Keratinocyte (primary cell): ENCODE measurements at regions not wholly inside any gene's neighbourhood (a gene's known extent, or its start where the extent isn't known, plus 50 kb on each side); places are given as distances from the start of the nearest gene placed in this dataset.

Source experiments
- EZH2 ChIP-seq: IDR thresholded peaks from one replicate; pipeline ENCODE4 v1.6.1; 2012; ENCODE audit warnings: inconsistent platforms, mild to moderate bottlenecking, low read length, moderate library complexity
- TF ChIP-seq, protein P1 (sequence below), 3 experiments: IDR thresholded peaks in 1 of 3; conservative IDR thresholded peaks in 1 of 3; optimal IDR thresholded peaks in 1 of 3; 2 replicates in 2 of 3; 3 replicates in 1 of 3; pipeline versions ENCODE3 to v1.5.1; 2011; ENCODE audit warnings: low read length in 3 of 3, mild to moderate bottlenecking in 3 of 3, moderate library complexity in 2 of 3, control low read depth in 1 of 3, inconsistent platforms in 1 of 3; ENCODE audit not compliant: insufficient read depth in 2 of 3; ENCODE audit errors: extremely low read depth in 1 of 3

DNA sequence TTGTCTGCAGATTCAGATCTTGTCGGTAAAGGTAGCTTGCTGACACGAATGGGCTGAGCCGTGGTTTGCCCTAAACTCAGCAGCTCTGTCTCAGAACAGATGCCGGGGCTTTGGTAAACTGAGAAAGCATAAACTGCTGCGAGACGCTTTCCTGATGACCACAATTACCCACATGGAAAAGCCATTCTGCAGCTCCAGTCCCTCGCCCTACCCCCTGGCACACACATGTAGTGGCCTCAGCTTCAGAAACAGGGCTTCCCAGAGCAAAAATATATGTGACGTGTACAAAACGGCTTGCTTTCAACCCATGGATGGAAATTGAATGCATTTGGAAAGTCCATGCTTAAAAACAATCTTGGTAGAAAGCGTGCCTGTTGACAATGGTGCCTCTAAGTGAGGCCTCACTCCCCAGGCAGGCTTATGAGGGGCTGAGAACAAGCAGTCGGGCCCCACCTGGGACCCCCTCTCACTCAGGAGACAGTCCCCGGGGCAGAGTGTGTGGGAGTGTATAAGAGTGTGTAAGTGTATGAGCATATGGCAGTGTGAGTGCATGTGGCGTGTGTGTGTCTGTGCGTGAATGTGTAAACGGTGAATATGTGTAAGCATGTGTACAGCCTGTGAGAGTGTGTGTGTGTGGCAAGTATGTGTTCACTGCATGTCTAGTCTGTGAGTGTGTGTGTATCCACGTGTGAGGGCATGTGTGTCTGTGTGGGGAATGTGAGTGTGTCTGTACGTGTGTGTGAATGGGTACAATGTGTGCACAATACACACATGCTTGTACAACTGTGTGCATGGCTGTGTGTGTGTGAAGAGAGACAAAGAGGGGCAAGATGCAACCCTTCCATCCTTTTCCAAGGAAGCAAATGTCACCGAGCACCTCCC lies 88.2 kb upstream of the SMIM23 start:
- TF ChIP-seq, protein P1, sequence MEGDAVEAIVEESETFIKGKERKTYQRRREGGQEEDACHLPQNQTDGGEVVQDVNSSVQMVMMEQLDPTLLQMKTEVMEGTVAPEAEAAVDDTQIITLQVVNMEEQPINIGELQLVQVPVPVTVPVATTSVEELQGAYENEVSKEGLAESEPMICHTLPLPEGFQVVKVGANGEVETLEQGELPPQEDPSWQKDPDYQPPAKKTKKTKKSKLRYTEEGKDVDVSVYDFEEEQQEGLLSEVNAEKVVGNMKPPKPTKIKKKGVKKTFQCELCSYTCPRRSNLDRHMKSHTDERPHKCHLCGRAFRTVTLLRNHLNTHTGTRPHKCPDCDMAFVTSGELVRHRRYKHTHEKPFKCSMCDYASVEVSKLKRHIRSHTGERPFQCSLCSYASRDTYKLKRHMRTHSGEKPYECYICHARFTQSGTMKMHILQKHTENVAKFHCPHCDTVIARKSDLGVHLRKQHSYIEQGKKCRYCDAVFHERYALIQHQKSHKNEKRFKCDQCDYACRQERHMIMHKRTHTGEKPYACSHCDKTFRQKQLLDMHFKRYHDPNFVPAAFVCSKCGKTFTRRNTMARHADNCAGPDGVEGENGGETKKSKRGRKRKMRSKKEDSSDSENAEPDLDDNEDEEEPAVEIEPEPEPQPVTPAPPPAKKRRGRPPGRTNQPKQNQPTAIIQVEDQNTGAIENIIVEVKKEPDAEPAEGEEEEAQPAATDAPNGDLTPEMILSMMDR (optimal IDR thresholded peaks at IDR 0.05 in 1 of 3, IDR thresholded peaks at IDR 0.05 in 1 of 3, conservative IDR thresholded peaks at IDR 0.05 in 1 of 3; ENCODE audit: extremely low read depth in 1 of 3, insufficient read depth in 2 of 3, low read length in 3 of 3) = no peak
- TF ChIP-seq EZH2 = no peak
